ENCODE measurements at regions not wholly inside any gene's neighbourhood (a gene's known extent, or its start where the extent isn't known, plus 50 kb on each side); places are given as distances from the start of the nearest gene placed in this dataset.

DNA sequence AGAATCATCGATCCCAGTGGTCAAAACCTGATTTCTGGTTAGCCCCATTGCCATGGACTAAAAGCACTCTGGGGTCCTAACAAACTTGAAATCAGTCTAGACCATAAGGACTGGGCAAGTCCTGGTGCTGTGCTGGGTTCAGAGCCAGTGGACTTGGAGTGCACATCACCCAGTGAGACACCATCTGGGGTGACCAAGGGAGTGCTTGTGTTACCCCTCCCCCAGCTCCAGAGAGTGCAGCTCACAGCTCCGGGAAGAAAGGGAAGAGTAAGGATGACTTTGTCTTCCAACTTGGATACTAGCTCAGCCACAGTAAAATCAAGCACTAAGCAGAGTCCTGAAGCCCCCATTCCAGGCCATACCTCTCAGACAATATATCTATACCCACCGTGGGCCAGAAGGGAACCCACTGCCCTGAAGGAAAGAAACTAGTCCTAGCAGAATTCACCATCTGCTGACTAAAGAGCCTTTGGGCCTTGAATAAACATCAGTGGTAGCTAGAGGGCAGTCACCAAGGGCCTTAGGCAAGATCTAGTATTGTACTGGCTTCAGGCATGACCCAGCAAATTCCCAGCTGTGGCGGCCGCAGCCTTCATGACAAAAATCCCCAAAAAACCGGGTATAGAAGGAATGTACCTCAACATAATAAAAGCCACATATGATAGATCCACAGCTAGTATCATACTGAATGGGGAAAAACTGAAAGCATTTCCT is 153.5 kb upstream of the OGFRL1 start:
- no peaks in the 10 kb centered on the region for H3K79me2 ChIP-seq (ENCODE audit: insufficient read depth, low read length)
- H3K9me3 ChIP-seq (ENCODE audit: insufficient read depth, low read length), result no peaks in the 10 kb centered on the region
- no peaks in the 10 kb centered on the region for H3K36me3 ChIP-seq (ENCODE audit: low read length)
- no peaks in the 10 kb centered on the region for H3K27me3 ChIP-seq (ENCODE audit: low read length)
- H3K9me2 ChIP-seq (replicated peaks; ENCODE audit: insufficient read depth, low read length), result no peaks in the 10 kb centered on the region; the same call in 1 of the 2 replicates
- no peak overlapping the region for H3K4me3 ChIP-seq (ENCODE audit: insufficient read depth, low read length, poor library complexity, severe bottlenecking)
- no peaks in the 10 kb centered on the region for H3F3A ChIP-seq (ENCODE audit: insufficient read depth)
- no peak overlapping the region for H3K4me2 ChIP-seq (ENCODE audit: low read depth, low read length, poor library complexity, severe bottlenecking)
- TF ChIP-seq, protein P1, sequence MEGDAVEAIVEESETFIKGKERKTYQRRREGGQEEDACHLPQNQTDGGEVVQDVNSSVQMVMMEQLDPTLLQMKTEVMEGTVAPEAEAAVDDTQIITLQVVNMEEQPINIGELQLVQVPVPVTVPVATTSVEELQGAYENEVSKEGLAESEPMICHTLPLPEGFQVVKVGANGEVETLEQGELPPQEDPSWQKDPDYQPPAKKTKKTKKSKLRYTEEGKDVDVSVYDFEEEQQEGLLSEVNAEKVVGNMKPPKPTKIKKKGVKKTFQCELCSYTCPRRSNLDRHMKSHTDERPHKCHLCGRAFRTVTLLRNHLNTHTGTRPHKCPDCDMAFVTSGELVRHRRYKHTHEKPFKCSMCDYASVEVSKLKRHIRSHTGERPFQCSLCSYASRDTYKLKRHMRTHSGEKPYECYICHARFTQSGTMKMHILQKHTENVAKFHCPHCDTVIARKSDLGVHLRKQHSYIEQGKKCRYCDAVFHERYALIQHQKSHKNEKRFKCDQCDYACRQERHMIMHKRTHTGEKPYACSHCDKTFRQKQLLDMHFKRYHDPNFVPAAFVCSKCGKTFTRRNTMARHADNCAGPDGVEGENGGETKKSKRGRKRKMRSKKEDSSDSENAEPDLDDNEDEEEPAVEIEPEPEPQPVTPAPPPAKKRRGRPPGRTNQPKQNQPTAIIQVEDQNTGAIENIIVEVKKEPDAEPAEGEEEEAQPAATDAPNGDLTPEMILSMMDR (IDR thresholded peaks at IDR 0.05; ENCODE audit: insufficient read depth, low read length, poor library complexity, severe bottlenecking), result no peak
- H2AFZ ChIP-seq (ENCODE audit: low read depth, low read length, severe bottlenecking), result no peak overlapping the region
- H4K20me1 ChIP-seq (ENCODE audit: low read depth, low read length), result no peaks in the 10 kb centered on the region
- no peak overlapping the region for H3K27ac ChIP-seq (ENCODE audit: low read depth, low read length)
- H3K9ac ChIP-seq (ENCODE audit: low read length), result no peak overlapping the region

DNA sequence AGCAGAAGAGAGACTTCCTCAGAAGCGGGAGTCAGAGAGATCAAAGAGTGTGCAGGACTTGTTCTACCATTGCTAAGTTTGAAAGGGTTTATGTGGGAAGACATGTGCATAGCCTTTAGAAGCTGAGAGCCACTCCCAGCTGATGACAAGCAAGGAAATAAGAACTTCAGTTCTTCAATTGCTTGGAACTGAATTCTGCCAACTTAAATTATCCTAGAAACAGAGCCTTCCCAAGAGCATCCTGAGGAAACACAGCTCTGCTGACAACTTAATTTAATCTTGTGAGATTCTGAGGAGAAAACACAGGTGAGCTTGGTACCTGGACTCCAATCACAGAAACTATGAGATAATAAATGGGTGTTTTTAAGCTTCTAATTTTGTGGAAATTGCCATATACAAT is 150.6 kb upstream of the OGFRL1 start:
- TF ChIP-seq, protein P1 (IDR thresholded peaks at IDR 0.05; ENCODE audit: insufficient read depth, low read length, poor library complexity, severe bottlenecking), result no peak
- TF ChIP-seq EZH2phosphoT487 (conservative IDR thresholded peaks at IDR 0.05; ENCODE audit: low read length), result no peak
- Histone ChIP-seq H3F3A (ENCODE audit: insufficient read depth) (no peaks in the 10 kb centered on the region), H4K20me1 (ENCODE audit: low read depth, low read length) (no peaks in the 10 kb centered on the region), H3K9ac (ENCODE audit: low read length) (no peak overlapping the region), H2AFZ (ENCODE audit: low read depth, low read length, severe bottlenecking) (no peak overlapping the region), H3K36me3 (ENCODE audit: low read length) (no peaks in the 10 kb centered on the region), H3K27me3 (ENCODE audit: low read length) (no peaks in the 10 kb centered on the region), H3K4me3 (ENCODE audit: insufficient read depth, low read length, poor library complexity, severe bottlenecking) (no peak overlapping the region), H3K79me2 (ENCODE audit: insufficient read depth, low read length) (no peaks in the 10 kb centered on the region), H3K9me2 (replicated peaks; ENCODE audit: insufficient read depth, low read length) (no peaks in the 10 kb centered on the region; the same call in 1 of the 2 replicates), H3K4me2 (ENCODE audit: low read depth, low read length, poor library complexity, severe bottlenecking) (no peak overlapping the region), H3K27ac (ENCODE audit: low read depth, low read length) (no peak overlapping the region), H3K9me3 (ENCODE audit: insufficient read depth, low read length) (no peaks in the 10 kb centered on the region)

DNA sequence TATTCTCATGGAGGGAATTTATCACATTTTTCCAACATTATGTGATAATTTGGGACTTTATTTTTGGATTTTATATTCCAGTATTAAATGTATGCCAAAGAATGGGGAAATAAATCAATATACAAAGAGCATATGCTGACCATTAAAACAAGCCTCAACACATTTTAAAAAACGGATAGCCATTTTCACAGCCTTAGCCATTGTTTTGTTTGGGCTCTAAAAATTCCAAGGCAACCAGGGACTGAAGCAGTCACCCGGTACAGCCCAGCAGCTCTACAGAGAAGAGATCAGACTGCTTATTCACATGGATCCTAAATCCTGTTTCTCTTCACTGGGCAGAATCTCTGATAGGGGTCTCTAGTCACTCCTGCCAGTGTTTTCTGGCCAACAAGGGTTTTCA is 150.2 kb upstream of the OGFRL1 start:
- TF ChIP-seq EZH2phosphoT487 (conservative IDR thresholded peaks at IDR 0.05; ENCODE audit: low read length), result no peak
- TF ChIP-seq, protein P1 (IDR thresholded peaks at IDR 0.05; ENCODE audit: insufficient read depth, low read length, poor library complexity, severe bottlenecking), result no peak
- H3K79me2 ChIP-seq (ENCODE audit: insufficient read depth, low read length), result no peaks in the 10 kb centered on the region
- H4K20me1 ChIP-seq (ENCODE audit: low read depth, low read length), result no peaks in the 10 kb centered on the region
- H3K4me3 ChIP-seq (ENCODE audit: insufficient read depth, low read length, poor library complexity, severe bottlenecking), result no peak overlapping the region
- no peak overlapping the region for H2AFZ ChIP-seq (ENCODE audit: low read depth, low read length, severe bottlenecking)
- no peak overlapping the region for H3K4me2 ChIP-seq (ENCODE audit: low read depth, low read length, poor library complexity, severe bottlenecking)
- no peaks in the 10 kb centered on the region; the same call in 1 of the 2 replicates for H3K9me2 ChIP-seq (replicated peaks; ENCODE audit: insufficient read depth, low read length)
- H3K27ac ChIP-seq (ENCODE audit: low read depth, low read length), result no peak overlapping the region
- no peak overlapping the region for H3K9ac ChIP-seq (ENCODE audit: low read length)
- no peaks in the 10 kb centered on the region for H3F3A ChIP-seq (ENCODE audit: insufficient read depth)
- no peaks in the 10 kb centered on the region for H3K9me3 ChIP-seq (ENCODE audit: insufficient read depth, low read length)
- no peaks in the 10 kb centered on the region for H3K36me3 ChIP-seq (ENCODE audit: low read length)
- H3K27me3 ChIP-seq (ENCODE audit: low read length), result no peaks in the 10 kb centered on the region

All from SU-DHL-6 (cell line).